ENCODE measurements at regions not wholly inside any gene's neighbourhood (a gene's known extent, or its start where the extent isn't known, plus 50 kb on each side); places are given as distances from the start of the nearest gene placed in this dataset.

DNA sequence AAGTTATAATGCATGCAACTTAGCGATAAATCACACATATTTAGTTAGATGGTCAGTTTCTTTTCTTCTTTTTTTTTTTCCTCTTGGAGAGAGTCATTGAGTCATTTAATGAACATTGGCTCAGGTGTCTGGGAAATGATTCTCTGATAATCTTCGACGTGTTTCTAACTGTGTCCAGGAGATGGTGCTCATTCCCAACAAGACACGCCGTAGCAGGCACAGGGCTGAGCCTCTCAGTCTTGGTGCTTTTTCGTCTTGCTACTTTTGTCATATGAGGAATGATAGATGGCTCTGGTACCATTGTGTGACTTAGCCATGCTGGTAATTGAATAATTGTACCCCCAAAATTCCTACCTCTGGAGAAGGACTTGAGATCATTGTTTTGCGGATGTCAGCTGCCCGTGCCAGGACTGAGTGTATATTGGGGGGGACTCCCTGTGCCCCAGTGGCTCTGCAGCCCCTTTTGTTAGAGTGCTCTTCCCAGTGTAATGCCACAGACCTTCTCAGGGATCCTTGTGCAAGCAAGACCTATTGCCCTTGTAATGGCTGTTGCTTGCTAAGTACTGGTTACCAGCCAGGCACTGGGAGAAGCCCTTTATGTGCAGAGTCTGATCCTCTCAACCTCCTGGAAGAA is 107.6 kb upstream of the CYRIA start:
- no peak for TF ChIP-seq EP300 (IDR thresholded peaks at IDR 0.05)
- TF ChIP-seq, protein P1, sequence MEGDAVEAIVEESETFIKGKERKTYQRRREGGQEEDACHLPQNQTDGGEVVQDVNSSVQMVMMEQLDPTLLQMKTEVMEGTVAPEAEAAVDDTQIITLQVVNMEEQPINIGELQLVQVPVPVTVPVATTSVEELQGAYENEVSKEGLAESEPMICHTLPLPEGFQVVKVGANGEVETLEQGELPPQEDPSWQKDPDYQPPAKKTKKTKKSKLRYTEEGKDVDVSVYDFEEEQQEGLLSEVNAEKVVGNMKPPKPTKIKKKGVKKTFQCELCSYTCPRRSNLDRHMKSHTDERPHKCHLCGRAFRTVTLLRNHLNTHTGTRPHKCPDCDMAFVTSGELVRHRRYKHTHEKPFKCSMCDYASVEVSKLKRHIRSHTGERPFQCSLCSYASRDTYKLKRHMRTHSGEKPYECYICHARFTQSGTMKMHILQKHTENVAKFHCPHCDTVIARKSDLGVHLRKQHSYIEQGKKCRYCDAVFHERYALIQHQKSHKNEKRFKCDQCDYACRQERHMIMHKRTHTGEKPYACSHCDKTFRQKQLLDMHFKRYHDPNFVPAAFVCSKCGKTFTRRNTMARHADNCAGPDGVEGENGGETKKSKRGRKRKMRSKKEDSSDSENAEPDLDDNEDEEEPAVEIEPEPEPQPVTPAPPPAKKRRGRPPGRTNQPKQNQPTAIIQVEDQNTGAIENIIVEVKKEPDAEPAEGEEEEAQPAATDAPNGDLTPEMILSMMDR (IDR thresholded peaks at IDR 0.05) = peak in 1 of 4 experiments; percentile 28

Data from sigmoid colon (tissue), 4 donors.